ENCODE measurements at regions not wholly inside any gene's neighbourhood (a gene's known extent, or its start where the extent isn't known, plus 50 kb on each side); places are given as distances from the start of the nearest gene placed in this dataset.
"Not testable (repeated sequence)": the region's sequence is repeated elsewhere in the genome, so short reads cannot be mapped to it uniquely, and the experiment has no call there.

DNA sequence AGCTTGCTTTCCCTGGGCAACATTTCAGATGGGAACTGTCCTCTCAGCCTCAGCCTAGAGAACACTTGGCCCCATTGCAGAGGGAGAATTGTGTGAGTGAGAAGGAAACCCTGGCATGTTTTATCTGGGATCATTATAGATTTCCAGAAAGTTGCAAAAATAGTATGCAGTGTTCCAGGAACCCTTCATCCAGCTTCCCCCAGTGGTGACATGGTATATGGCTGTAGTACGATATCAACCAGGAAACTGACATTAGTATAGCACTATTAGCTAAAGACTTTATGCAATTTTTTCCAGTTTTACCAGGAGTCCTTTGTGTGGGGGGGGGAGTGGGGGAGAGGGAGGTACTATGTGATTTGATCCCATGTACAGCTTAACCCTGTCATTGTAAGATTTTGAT is 166.2 kb upstream of the KBTBD8 start:
- Histone ChIP-seq H3K27me3 (no peaks in the 10 kb centered on the region), H3K9me3 (no peaks in the 10 kb centered on the region), H3K4me1 (no peaks in the 10 kb centered on the region), H3K4me3 (no peak overlapping the region), H3K36me3 (no peaks in the 10 kb centered on the region), H3K27ac (no peak overlapping the region)
- no peak for DNase-seq (ENCODE audit: extremely low spot score in 2 of 2)
- TF ChIP-seq, protein P1, sequence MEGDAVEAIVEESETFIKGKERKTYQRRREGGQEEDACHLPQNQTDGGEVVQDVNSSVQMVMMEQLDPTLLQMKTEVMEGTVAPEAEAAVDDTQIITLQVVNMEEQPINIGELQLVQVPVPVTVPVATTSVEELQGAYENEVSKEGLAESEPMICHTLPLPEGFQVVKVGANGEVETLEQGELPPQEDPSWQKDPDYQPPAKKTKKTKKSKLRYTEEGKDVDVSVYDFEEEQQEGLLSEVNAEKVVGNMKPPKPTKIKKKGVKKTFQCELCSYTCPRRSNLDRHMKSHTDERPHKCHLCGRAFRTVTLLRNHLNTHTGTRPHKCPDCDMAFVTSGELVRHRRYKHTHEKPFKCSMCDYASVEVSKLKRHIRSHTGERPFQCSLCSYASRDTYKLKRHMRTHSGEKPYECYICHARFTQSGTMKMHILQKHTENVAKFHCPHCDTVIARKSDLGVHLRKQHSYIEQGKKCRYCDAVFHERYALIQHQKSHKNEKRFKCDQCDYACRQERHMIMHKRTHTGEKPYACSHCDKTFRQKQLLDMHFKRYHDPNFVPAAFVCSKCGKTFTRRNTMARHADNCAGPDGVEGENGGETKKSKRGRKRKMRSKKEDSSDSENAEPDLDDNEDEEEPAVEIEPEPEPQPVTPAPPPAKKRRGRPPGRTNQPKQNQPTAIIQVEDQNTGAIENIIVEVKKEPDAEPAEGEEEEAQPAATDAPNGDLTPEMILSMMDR (IDR thresholded peaks at IDR 0.05) = no peak
- TF ChIP-seq POLR2AphosphoS5 (IDR thresholded peaks at IDR 0.05; ENCODE audit: insufficient read depth in 1 of 2, low read depth in 1 of 2) = no peak
- no peak for TF ChIP-seq POLR2A (IDR thresholded peaks at IDR 0.05)
- intact Hi-C loops (cut with DNase I) = no loop called here

DNA sequence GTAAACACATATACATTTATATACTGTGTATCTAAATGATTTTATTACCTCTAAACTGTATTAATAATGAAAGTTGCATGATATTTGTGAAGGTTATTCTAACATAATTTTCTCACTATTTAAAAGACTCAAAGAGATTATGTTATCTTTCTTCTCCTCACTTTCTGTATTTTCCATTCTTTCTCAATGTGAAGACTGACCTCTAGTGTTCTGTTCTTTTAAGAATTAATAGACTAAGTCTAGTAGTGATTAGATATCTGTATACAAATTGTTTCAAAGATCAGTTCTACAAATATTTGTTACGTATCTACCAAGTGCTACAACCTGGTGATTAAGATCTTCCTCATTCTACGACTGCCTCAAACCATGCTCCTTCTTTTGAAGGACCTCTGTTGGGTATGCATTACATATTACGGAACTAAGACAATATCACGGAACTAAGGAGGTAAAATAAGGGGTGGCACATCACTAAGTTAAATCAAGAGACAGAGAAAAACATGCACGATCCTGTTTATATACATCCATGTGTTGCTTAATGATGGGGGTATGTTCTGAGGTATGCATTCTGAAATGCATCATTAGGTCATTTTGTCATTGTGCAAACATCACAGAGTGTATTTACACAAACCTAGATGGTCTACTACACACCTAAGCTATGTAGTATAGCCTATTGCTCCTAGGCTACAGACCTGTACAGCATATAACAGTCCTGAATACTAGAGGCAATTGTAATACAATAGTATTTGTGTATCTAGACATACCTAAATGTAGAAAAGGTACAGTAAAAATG is 161.5 kb upstream of the KBTBD8 start:
- no peak overlapping the region for H3K27ac ChIP-seq
- no peaks in the 10 kb centered on the region for H3K9me3 ChIP-seq
- intact Hi-C loops (cut with DNase I) = no loop called here
- no peaks in the 10 kb centered on the region for H3K4me1 ChIP-seq
- H3K27me3 ChIP-seq = no peaks in the 10 kb centered on the region
- TF ChIP-seq, protein P1 (IDR thresholded peaks at IDR 0.05) = no peak
- TF ChIP-seq POLR2AphosphoS5 (IDR thresholded peaks at IDR 0.05; ENCODE audit: insufficient read depth in 1 of 2, low read depth in 1 of 2) (no peak), POLR2A (IDR thresholded peaks at IDR 0.05) (no peak)
- no peak overlapping the region for H3K4me3 ChIP-seq
- no peaks in the 10 kb centered on the region for H3K36me3 ChIP-seq
- DNase-seq (ENCODE audit: extremely low spot score in 2 of 2) = no peak

DNA sequence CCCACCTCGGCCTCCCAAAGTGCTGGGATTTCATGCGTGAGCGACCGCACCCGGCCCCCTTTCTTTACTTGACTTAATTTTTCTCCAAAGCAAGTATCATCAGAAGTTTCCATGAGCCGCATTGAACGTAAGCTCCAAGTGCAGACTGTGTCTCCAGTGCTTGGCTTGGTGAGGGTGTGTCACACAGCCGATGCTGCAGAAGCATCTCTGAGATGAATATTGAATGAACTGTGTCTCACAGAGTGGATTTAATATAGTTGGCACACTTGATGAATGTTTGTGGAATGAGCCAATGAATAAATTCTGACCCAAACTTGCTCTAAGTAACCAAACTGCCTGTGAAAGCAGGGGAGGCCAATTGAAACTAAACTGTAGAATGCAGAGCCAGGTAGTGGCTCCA is 159.4 kb upstream of the KBTBD8 start:
- H3K4me3 ChIP-seq = no peak overlapping the region
- H3K27ac ChIP-seq = no peak overlapping the region
- DNase-seq (ENCODE audit: extremely low spot score in 2 of 2) = no peak
- no peak for TF ChIP-seq POLR2A (IDR thresholded peaks at IDR 0.05)
- TF ChIP-seq, protein P1 (IDR thresholded peaks at IDR 0.05) = no peak
- no peak for TF ChIP-seq POLR2AphosphoS5 (IDR thresholded peaks at IDR 0.05; ENCODE audit: insufficient read depth in 1 of 2, low read depth in 1 of 2)
- intact Hi-C loops (cut with DNase I) = no loop called here
- H3K27me3 ChIP-seq = no peaks in the 10 kb centered on the region
- H3K36me3 ChIP-seq = no peaks in the 10 kb centered on the region
- H3K9me3 ChIP-seq = no peaks in the 10 kb centered on the region
- no peaks in the 10 kb centered on the region for H3K4me1 ChIP-seq

DNA sequence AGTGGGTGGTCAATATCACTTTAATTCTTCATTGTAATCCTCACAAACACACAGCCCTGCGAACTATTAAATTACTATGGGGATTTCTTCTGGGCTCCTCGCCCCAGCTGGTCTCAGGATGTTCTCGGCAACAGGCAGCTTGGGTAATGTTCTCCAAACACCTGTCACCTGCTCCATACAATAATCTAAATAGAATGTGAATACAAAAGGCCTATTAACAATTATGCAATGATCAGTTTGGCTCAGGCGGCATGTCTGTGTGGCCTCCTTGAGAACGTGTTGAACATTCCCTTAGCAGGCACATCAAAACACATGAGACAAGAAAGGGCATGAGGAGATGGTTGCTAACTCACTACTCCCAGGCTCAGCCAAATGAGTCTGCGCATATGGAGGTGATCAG is 158.6 kb upstream of the KBTBD8 start:
- no peaks in the 10 kb centered on the region for H3K36me3 ChIP-seq
- no peak for DNase-seq (ENCODE audit: extremely low spot score in 2 of 2)
- H3K9me3 ChIP-seq = no peaks in the 10 kb centered on the region
- H3K4me1 ChIP-seq = no peaks in the 10 kb centered on the region
- no peaks in the 10 kb centered on the region for H3K27me3 ChIP-seq
- TF ChIP-seq POLR2AphosphoS5 (IDR thresholded peaks at IDR 0.05; ENCODE audit: insufficient read depth in 1 of 2, low read depth in 1 of 2) (no peak), POLR2A (IDR thresholded peaks at IDR 0.05) (no peak)
- TF ChIP-seq, protein P1 (IDR thresholded peaks at IDR 0.05) = no peak
- intact Hi-C loops (cut with DNase I) = no loop called here
- H3K4me3 ChIP-seq = no peak overlapping the region
- H3K27ac ChIP-seq = no peak overlapping the region

DNA sequence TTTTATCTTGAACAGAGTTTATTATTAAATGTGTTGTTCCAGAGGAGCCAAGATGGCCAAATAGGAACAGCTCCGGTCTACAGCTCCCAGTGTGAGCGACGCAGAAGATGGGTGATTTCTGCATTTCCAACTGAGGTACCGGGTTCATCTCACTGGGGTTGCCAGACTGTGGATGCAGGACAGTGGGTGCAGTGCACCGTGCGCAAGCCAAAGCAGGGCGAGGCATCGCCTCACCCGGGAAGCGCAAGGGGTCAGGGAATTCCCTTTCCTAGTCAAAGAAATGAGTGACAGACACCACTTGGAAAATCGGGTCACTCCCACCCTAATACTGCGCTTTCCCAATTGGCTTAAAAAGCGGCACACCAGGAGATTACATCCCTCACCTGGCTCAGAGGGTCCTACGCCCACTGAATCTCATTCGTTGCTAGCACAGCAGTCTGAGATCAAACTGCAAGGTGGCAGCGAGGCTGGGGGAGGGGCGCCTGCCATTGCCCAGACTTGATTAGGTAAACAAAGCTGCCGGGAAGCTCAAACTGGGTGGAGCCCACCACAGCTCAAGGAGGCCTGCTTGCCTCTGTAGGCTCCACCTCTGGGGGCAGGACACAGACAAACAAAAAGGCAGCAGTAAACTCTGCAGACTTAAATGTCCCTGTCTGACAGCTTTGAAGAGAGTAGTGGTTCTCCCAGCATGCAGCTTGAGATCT is 155.2 kb upstream of the KBTBD8 start:
- H3K4me3 ChIP-seq; DNase-seq (ENCODE audit: extremely low spot score in 2 of 2); intact Hi-C loops (cut with DNase I); H3K4me1 ChIP-seq; H3K27me3 ChIP-seq; H3K9me3 ChIP-seq; H3K36me3 ChIP-seq; H3K27ac ChIP-seq: not testable (repeated sequence)
